Loucy (cell line): ENCODE measurements at regions not wholly inside any gene's neighbourhood (a gene's known extent, or its start where the extent isn't known, plus 50 kb on each side); places are given as distances from the start of the nearest gene placed in this dataset.
"Not testable (repeated sequence)": the region's sequence is repeated elsewhere in the genome, so short reads cannot be mapped to it uniquely, and the experiment has no call there.

ENCODE experiments used
- EZH2phosphoT487 ChIP-seq: fragments of 200-600 bp; IDR thresholded peaks from 2 replicates; pipeline ENCODE4 v1.6.1; 2018; ENCODE audit warnings: antibody characterized with exemption, mild to moderate bottlenecking, moderate library complexity, borderline replicate concordance
- TF ChIP-seq, protein P1 (sequence below): fragments of 200-600 bp; sonication (generic); conservative IDR thresholded peaks from 2 replicates; pipeline ENCODE4 v1.5.1; 2014; ENCODE audit warnings: mild to moderate bottlenecking, antibody characterized with exemption, low read length

DNA sequence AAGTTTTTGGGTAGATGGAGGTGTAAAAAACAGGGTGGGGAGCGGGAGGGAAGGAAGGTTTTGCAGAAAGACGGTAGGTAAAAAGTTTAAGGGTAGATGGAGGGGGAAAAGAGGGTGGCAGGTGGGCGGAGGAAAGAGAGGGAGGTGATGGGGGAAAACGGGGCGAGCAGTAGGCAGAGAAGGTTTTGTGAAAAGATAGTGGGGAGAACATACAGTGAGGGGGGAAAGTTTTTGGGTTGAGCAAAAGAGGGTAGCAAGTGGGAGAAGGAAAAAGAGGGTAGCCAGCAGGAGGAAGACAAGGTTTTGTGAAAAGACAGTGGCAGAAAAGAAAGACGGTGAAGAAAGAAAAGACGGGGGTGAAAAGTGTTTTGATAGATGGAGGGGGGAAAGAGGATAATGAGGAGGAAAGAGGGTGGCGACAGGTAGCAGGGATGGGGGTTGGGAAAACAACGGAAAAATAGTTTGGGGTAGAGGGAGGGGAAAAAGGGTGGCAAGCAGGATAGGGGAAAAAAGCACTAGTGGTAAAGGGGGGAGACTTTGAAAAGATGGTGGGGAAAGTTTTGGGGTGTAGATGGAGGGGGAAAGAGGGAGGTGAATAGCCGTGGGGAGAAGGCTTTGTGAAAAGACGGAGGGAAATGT is 398.8 kb downstream of the KCNJ18 start:
- TF ChIP-seq, protein P1, sequence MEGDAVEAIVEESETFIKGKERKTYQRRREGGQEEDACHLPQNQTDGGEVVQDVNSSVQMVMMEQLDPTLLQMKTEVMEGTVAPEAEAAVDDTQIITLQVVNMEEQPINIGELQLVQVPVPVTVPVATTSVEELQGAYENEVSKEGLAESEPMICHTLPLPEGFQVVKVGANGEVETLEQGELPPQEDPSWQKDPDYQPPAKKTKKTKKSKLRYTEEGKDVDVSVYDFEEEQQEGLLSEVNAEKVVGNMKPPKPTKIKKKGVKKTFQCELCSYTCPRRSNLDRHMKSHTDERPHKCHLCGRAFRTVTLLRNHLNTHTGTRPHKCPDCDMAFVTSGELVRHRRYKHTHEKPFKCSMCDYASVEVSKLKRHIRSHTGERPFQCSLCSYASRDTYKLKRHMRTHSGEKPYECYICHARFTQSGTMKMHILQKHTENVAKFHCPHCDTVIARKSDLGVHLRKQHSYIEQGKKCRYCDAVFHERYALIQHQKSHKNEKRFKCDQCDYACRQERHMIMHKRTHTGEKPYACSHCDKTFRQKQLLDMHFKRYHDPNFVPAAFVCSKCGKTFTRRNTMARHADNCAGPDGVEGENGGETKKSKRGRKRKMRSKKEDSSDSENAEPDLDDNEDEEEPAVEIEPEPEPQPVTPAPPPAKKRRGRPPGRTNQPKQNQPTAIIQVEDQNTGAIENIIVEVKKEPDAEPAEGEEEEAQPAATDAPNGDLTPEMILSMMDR, result not testable (repeated sequence)
- not testable (repeated sequence) for TF ChIP-seq EZH2phosphoT487
